ENCODE measurements at regions not wholly inside any gene's neighbourhood (a gene's known extent, or its start where the extent isn't known, plus 50 kb on each side); places are given as distances from the start of the nearest gene placed in this dataset.

GRCh38 chr1:198927129-198927528 lies 288.3 kb downstream of the PTPRC start:
- intact Hi-C loops (cut with micrococcal nuclease), result no loop called here
- no peak for DNase-seq
- no peaks in the 10 kb centered on the region for H3K36me3 Mint-ChIP-seq (ENCODE audit: low read depth)
- peaks cover 52% of the 10 kb centered on the region for H3K4me1 Mint-ChIP-seq (ENCODE audit: low read depth)
- H3K27me3 Mint-ChIP-seq (ENCODE audit: low read depth), result no peaks in the 10 kb centered on the region
- CTCF ChIA-PET, result interaction anchor here (0.7 kb wide), 1 partner anchor 1367 kb away, joined by 3 read pairs; no protein-coding TSS in a partner anchor
- no peak overlapping the region for H3K27ac Mint-ChIP-seq
- H3K4me3 Mint-ChIP-seq, result no peak overlapping the region
- H3K9me3 Mint-ChIP-seq, result no peaks in the 10 kb centered on the region

- Mint-ChIP-seq H3K27ac (no peak overlapping the region), H3K4me1 (ENCODE audit: low read depth) (peaks cover 50% of the 10 kb centered on the region), H3K9me3 (no peaks in the 10 kb centered on the region), H3K27me3 (ENCODE audit: low read depth) (no peaks in the 10 kb centered on the region), H3K36me3 (ENCODE audit: low read depth) (peaks cover 2% of the 10 kb centered on the region), H3K4me3 (peak overlapping the region; percentile 12)
- intact Hi-C loops (cut with micrococcal nuclease), result no loop called here
- CTCF ChIA-PET, result interaction anchor here (0.6 kb wide), 1 partner anchor 14 kb away, joined by 3 read pairs; no protein-coding TSS in a partner anchor
- DNase-seq, result no peak
Observed at GRCh38 chr1:198929111-198929604, 290.3 kb downstream of the PTPRC start.

GRCh38 chr1:198929961-198930599 lies 291.2 kb downstream of the PTPRC start:
- Mint-ChIP-seq H3K4me3 (peak overlapping the region; percentile 56), H3K27ac (peak overlapping the region; percentile 84), H3K27me3 (ENCODE audit: low read depth) (no peaks in the 10 kb centered on the region), H3K4me1 (ENCODE audit: low read depth) (peaks cover 44% of the 10 kb centered on the region), H3K9me3 (no peaks in the 10 kb centered on the region), H3K36me3 (ENCODE audit: low read depth) (peaks cover 2% of the 10 kb centered on the region)
- no peak for DNase-seq
- CTCF ChIA-PET, result interaction anchor here (0.6 to 1.5 kb wide), 4 partner anchors 15 to 314 kb away, joined by 3 to 4 read pairs (median 4); no protein-coding TSS in a partner anchor
- intact Hi-C loops (cut with micrococcal nuclease), result loop anchor here (10.0 kb wide), 1 partner anchor 1225 kb away; no protein-coding TSS in a partner anchor

- Mint-ChIP-seq H3K27me3 (ENCODE audit: low read depth) (no peaks in the 10 kb centered on the region), H3K36me3 (ENCODE audit: low read depth) (peaks cover 2% of the 10 kb centered on the region), H3K4me1 (ENCODE audit: low read depth) (peaks cover 31% of the 10 kb centered on the region), H3K4me3 (peak overlapping the region; percentile 75), H3K9me3 (no peaks in the 10 kb centered on the region), H3K27ac (peak overlapping the region; percentile 89)
- CTCF ChIA-PET, result interaction anchor here (1.1 kb wide), 2 partner anchors 39 to 124 kb away, joined by 3 read pairs; no protein-coding TSS in a partner anchor
- peak; percentile 44 for DNase-seq
- intact Hi-C loops (cut with micrococcal nuclease), result loop anchor here (10.0 kb wide), 1 partner anchor 1222 kb away; no protein-coding TSS in a partner anchor
Observed at GRCh38 chr1:198932351-198932991, 293.6 kb downstream of the PTPRC start.

- no peak overlapping the region for H3K4me3 Mint-ChIP-seq
- peaks cover 2% of the 10 kb centered on the region for H3K36me3 Mint-ChIP-seq (ENCODE audit: low read depth)
- CTCF ChIA-PET, result interaction anchor here (1.1 kb wide), 1 partner anchor 122 kb away, joined by 3 read pairs; no protein-coding TSS in a partner anchor
- H3K9me3 Mint-ChIP-seq, result no peaks in the 10 kb centered on the region
- H3K4me1 Mint-ChIP-seq (ENCODE audit: low read depth), result peaks cover 40% of the 10 kb centered on the region
- no peak overlapping the region for H3K27ac Mint-ChIP-seq
- no peak for DNase-seq
- intact Hi-C loops (cut with micrococcal nuclease), result loop anchor here (1.0 to 10.0 kb wide), 2 partner anchors 410 to 1221 kb away; no protein-coding TSS in a partner anchor
- no peaks in the 10 kb centered on the region for H3K27me3 Mint-ChIP-seq (ENCODE audit: low read depth)
Observed at GRCh38 chr1:198933515-198934222, 294.8 kb downstream of the PTPRC start.

- CTCF ChIA-PET, result interaction anchor here (0.8 kb wide), 1 partner anchor 65 kb away, joined by 8 read pairs; no protein-coding TSS in a partner anchor
Observed at GRCh38 chr1:198934426-198934825, 295.6 kb downstream of the PTPRC start.

GRCh38 chr1:198934901-198935305 lies 296.1 kb downstream of the PTPRC start:
- no peaks in the 10 kb centered on the region for H3K27me3 Mint-ChIP-seq (ENCODE audit: low read depth)
- peaks cover 2% of the 10 kb centered on the region for H3K36me3 Mint-ChIP-seq (ENCODE audit: low read depth)
- CTCF ChIA-PET, result interaction anchor here (0.5 to 0.8 kb wide), 2 partner anchors 44 to 65 kb away, joined by 3 to 8 read pairs; no protein-coding TSS in a partner anchor
- H3K27ac Mint-ChIP-seq, result no peak overlapping the region
- peak; percentile 71 for DNase-seq
- intact Hi-C loops (cut with micrococcal nuclease), result loop anchor here (1.0 to 10.0 kb wide), 10 partner anchors 24 to 1220 kb away; partner anchors contain the start of genes DENND1B and NEK7
- H3K4me1 Mint-ChIP-seq (ENCODE audit: low read depth), result peaks cover 31% of the 10 kb centered on the region
- no peak overlapping the region for H3K4me3 Mint-ChIP-seq
- H3K9me3 Mint-ChIP-seq, result no peaks in the 10 kb centered on the region

More at GRCh38 chr1:198934426-198934825, 295.6 kb downstream of the PTPRC start:
- H3K27me3 Mint-ChIP-seq (ENCODE audit: low read depth), result no peaks in the 10 kb centered on the region
- no peak overlapping the region for H3K27ac Mint-ChIP-seq
- no peak overlapping the region for H3K4me3 Mint-ChIP-seq
- intact Hi-C loops (cut with micrococcal nuclease), result loop anchor here (1.0 to 10.0 kb wide), 2 partner anchors 411 to 1220 kb away; no protein-coding TSS in a partner anchor
- H3K36me3 Mint-ChIP-seq (ENCODE audit: low read depth), result peaks cover 2% of the 10 kb centered on the region
- H3K4me1 Mint-ChIP-seq (ENCODE audit: low read depth), result peaks cover 34% of the 10 kb centered on the region
- DNase-seq, result no peak
- no peaks in the 10 kb centered on the region for H3K9me3 Mint-ChIP-seq

- H3K4me1 Mint-ChIP-seq (ENCODE audit: low read depth), result peaks cover 27% of the 10 kb centered on the region
- no peak overlapping the region for H3K27ac Mint-ChIP-seq
- peaks cover 2% of the 10 kb centered on the region for H3K36me3 Mint-ChIP-seq (ENCODE audit: low read depth)
- intact Hi-C loops (cut with micrococcal nuclease), result loop anchor here (1.0 to 10.0 kb wide), 9 partner anchors 24 to 1219 kb away; partner anchors contain the start of genes DENND1B and NEK7
- H3K4me3 Mint-ChIP-seq, result no peak overlapping the region
- H3K27me3 Mint-ChIP-seq (ENCODE audit: low read depth), result no peaks in the 10 kb centered on the region
- peak; percentile 72 for DNase-seq
- CTCF ChIA-PET, result interaction anchor here (0.5 to 2.5 kb wide), 2 partner anchors 43 to 178 kb away, joined by 3 to 14 read pairs; no protein-coding TSS in a partner anchor
- H3K9me3 Mint-ChIP-seq, result no peaks in the 10 kb centered on the region
Observed at GRCh38 chr1:198935306-198935921, 296.6 kb downstream of the PTPRC start.

GRCh38 chr1:198936371-198937083 lies 297.7 kb downstream of the PTPRC start:
- no peaks in the 10 kb centered on the region for H3K9me3 Mint-ChIP-seq
- H3K4me3 Mint-ChIP-seq, result peak overlapping the region; percentile 89
- intact Hi-C loops (cut with micrococcal nuclease), result loop anchor here (1.0 to 10.0 kb wide), 13 partner anchors 17 to 1218 kb away; partner anchors contain the start of genes DENND1B and NEK7
- DNase-seq, result no peak
- H3K27ac Mint-ChIP-seq, result peak overlapping the region; percentile 84
- no peaks in the 10 kb centered on the region for H3K27me3 Mint-ChIP-seq (ENCODE audit: low read depth)
- CTCF ChIA-PET, result interaction anchor here (1.5 to 2.5 kb wide), 2 partner anchors 13 to 177 kb away, joined by 3 to 14 read pairs; no protein-coding TSS in a partner anchor
- H3K4me1 Mint-ChIP-seq (ENCODE audit: low read depth), result peaks cover 24% of the 10 kb centered on the region
- peaks cover 2% of the 10 kb centered on the region for H3K36me3 Mint-ChIP-seq (ENCODE audit: low read depth)

GRCh38 chr1:198937231-198938031 lies 298.6 kb downstream of the PTPRC start:
- Mint-ChIP-seq H3K27me3 (ENCODE audit: low read depth) (no peaks in the 10 kb centered on the region), H3K4me3 (peak overlapping the region; percentile 89), H3K27ac (peak overlapping the region; percentile 84), H3K36me3 (ENCODE audit: low read depth) (peaks cover 2% of the 10 kb centered on the region), H3K9me3 (no peaks in the 10 kb centered on the region), H3K4me1 (ENCODE audit: low read depth) (peaks cover 21% of the 10 kb centered on the region)
- intact Hi-C loops (cut with micrococcal nuclease), result loop anchor here (1.0 to 10.0 kb wide), 13 partner anchors 18 to 1217 kb away; partner anchors contain the start of genes DENND1B and NEK7
- peak; percentile 72 for DNase-seq
- CTCF ChIA-PET, result interaction anchor here (1.5 to 2.5 kb wide), 2 partner anchors 14 to 176 kb away, joined by 3 to 14 read pairs; no protein-coding TSS in a partner anchor
